Karpas-422 (cell line): ENCODE measurements at regions not wholly inside any gene's neighbourhood (a gene's known extent, or its start where the extent isn't known, plus 50 kb on each side); places are given as distances from the start of the nearest gene placed in this dataset.

Experiments used
- DNase-seq: peaks from one replicate; pipeline ENCODE4 v3.0.0-alpha.2; 2015
- H2AFZ ChIP-seq: fragments of 200-600 bp; sonication (generic); 2 replicates; pipeline ENCODE4 v1.6.1; 2014; ENCODE audit warnings: antibody characterized with exemption, low read length, mixed read lengths
- H3K27ac ChIP-seq: fragments of 200-600 bp; sonication (generic); 2 replicates; pipeline ENCODE4 v1.5.1; 2014; ENCODE audit warnings: mild to moderate bottlenecking, low read length, moderate library complexity
- H3K27me3 ChIP-seq: fragments of 200-600 bp; sonication (generic); 2 replicates; pipeline ENCODE4 v1.6.1; 2014; ENCODE audit warnings: low read length, mixed read lengths
- H3K36me3 ChIP-seq: fragments of 200-600 bp; sonication (generic); 2 replicates; pipeline ENCODE4 v1.6.1; 2014; ENCODE audit warnings: low read length, mixed read lengths; ENCODE audit not compliant: insufficient read depth
- H3K4me1 ChIP-seq: fragments of 200-600 bp; sonication (generic); 2 replicates; pipeline ENCODE4 v1.6.1; 2014; ENCODE audit warnings: mild to moderate bottlenecking, low read length, mixed read lengths
- H3K4me2 ChIP-seq: fragments of 200-600 bp; sonication (generic); 2 replicates; pipeline ENCODE4 v1.6.1; 2014; ENCODE audit warnings: low read length, low read depth, mild to moderate bottlenecking; ENCODE audit not compliant: poor library complexity, severe bottlenecking
- H3K4me3 ChIP-seq: fragments of 200-600 bp; sonication (generic); 2 replicates; pipeline ENCODE4 v1.5.1; 2014; ENCODE audit warnings: mild to moderate bottlenecking, antibody characterized with exemption, low read length, mixed read lengths
- H3K79me2 ChIP-seq: fragments of 200-600 bp; sonication (generic); 2 replicates; pipeline ENCODE4 v1.6.1; 2014; ENCODE audit warnings: mild to moderate bottlenecking, low read length, mixed read lengths
- H3K9ac ChIP-seq: fragments of 200-600 bp; sonication (generic); 2 replicates; pipeline ENCODE4 v1.6.0; 2014; ENCODE audit warnings: low read length
- H3K9me2 ChIP-seq: fragments of 200-600 bp; sonication (generic), shearing (Covaris generic); replicated peaks from 2 replicates; pipeline ENCODE4 v1.6.0; 2014; ENCODE audit warnings: mild to moderate bottlenecking, low read length, moderate library complexity; ENCODE audit not compliant: insufficient read depth
- H3K9me3 ChIP-seq: fragments of 300-700, 200-600 bp; sonication (generic); 2 replicates; pipeline ENCODE4 v1.6.1; 2014; ENCODE audit warnings: low read length, mixed read lengths
- H4K20me1 ChIP-seq: fragments of 200-600 bp; sonication (generic); 2 replicates; pipeline ENCODE4 v1.6.1; 2014; ENCODE audit warnings: mild to moderate bottlenecking, antibody characterized with exemption, low read length, low read depth; ENCODE audit not compliant: insufficient read depth

GRCh38 chr11:113578033-113578380 is 102.8 kb upstream of the DRD2 start:
- peaks cover 20% of the 10 kb centered on the region for H3K4me1 ChIP-seq
- DNase-seq, result no peak
- H3K79me2 ChIP-seq, result no peaks in the 10 kb centered on the region
- H3K36me3 ChIP-seq, result no peaks in the 10 kb centered on the region
- H3K27ac ChIP-seq, result no peak overlapping the region
- peak overlapping the region; percentile 36; the same call in 1 of the 2 replicates for H3K4me3 ChIP-seq
- no peaks in the 10 kb centered on the region for H3K9me3 ChIP-seq
- H3K9me2 ChIP-seq, result no peaks in the 10 kb centered on the region
- H4K20me1 ChIP-seq, result no peaks in the 10 kb centered on the region
- no peaks in the 10 kb centered on the region for H3K27me3 ChIP-seq
- peak overlapping the region; percentile 33 for H3K9ac ChIP-seq
- peak overlapping the region; percentile 63 for H3K4me2 ChIP-seq
- peak overlapping the region; percentile 49; the same call in 1 of the 2 replicates for H2AFZ ChIP-seq

- H3K9ac ChIP-seq, result peak overlapping the region; percentile 33; the same call in 1 of the 2 replicates
- no peak overlapping the region; the same call in 1 of the 2 replicates for H2AFZ ChIP-seq
- H3K27me3 ChIP-seq, result no peaks in the 10 kb centered on the region
- peak; percentile 76 for DNase-seq
- no peaks in the 10 kb centered on the region for H3K36me3 ChIP-seq
- no peaks in the 10 kb centered on the region for H3K79me2 ChIP-seq
- no peaks in the 10 kb centered on the region for H3K9me3 ChIP-seq
- H4K20me1 ChIP-seq, result no peaks in the 10 kb centered on the region
- H3K27ac ChIP-seq, result no peak overlapping the region
- peaks cover 20% of the 10 kb centered on the region for H3K4me1 ChIP-seq
- no peaks in the 10 kb centered on the region for H3K9me2 ChIP-seq
- H3K4me2 ChIP-seq, result peak overlapping the region; percentile 63
- peak overlapping the region; percentile 36; the same call in 1 of the 2 replicates for H3K4me3 ChIP-seq
Observed at GRCh38 chr11:113577356-113578032, 102.3 kb upstream of the DRD2 start.

GRCh38 chr11:113574586-113574985 is 99.4 kb upstream of the DRD2 start:
- no peak overlapping the region for H3K4me3 ChIP-seq
- no peak overlapping the region for H3K27ac ChIP-seq
- no peaks in the 10 kb centered on the region for H3K9me3 ChIP-seq
- no peaks in the 10 kb centered on the region for H3K79me2 ChIP-seq
- no peaks in the 10 kb centered on the region for H3K27me3 ChIP-seq
- no peak overlapping the region for H2AFZ ChIP-seq
- H3K9me2 ChIP-seq, result no peaks in the 10 kb centered on the region
- peaks cover 28% of the 10 kb centered on the region for H3K4me1 ChIP-seq
- no peak overlapping the region for H3K4me2 ChIP-seq
- no peak overlapping the region for H3K9ac ChIP-seq
- DNase-seq, result no peak
- no peaks in the 10 kb centered on the region for H3K36me3 ChIP-seq
- no peaks in the 10 kb centered on the region for H4K20me1 ChIP-seq

GRCh38 chr11:113574171-113574570 is 99.0 kb upstream of the DRD2 start:
- no peak overlapping the region for H3K4me2 ChIP-seq
- no peak for DNase-seq
- H3K9ac ChIP-seq, result no peak overlapping the region

GRCh38 chr11:113572136-113572735 is 97.0 kb upstream of the DRD2 start:
- H3K79me2 ChIP-seq, result no peaks in the 10 kb centered on the region
- no peaks in the 10 kb centered on the region for H3K36me3 ChIP-seq

More at GRCh38 chr11:113574171-113574570, 99.0 kb upstream of the DRD2 start:
- H4K20me1 ChIP-seq, result no peaks in the 10 kb centered on the region
- H3K27ac ChIP-seq, result no peak overlapping the region
- peaks cover 32% of the 10 kb centered on the region for H3K4me1 ChIP-seq
- H3K9me3 ChIP-seq, result no peaks in the 10 kb centered on the region
- H3K27me3 ChIP-seq, result no peaks in the 10 kb centered on the region
- no peaks in the 10 kb centered on the region for H3K9me2 ChIP-seq
- H3K36me3 ChIP-seq, result no peaks in the 10 kb centered on the region
- H3K79me2 ChIP-seq, result no peaks in the 10 kb centered on the region
- no peak overlapping the region for H3K4me3 ChIP-seq
- no peak overlapping the region for H2AFZ ChIP-seq

GRCh38 chr11:113571531-113571930 is 96.3 kb upstream of the DRD2 start:
- no peak overlapping the region for H3K4me3 ChIP-seq
- H4K20me1 ChIP-seq, result no peaks in the 10 kb centered on the region
- H3K36me3 ChIP-seq, result no peaks in the 10 kb centered on the region
- H3K27me3 ChIP-seq, result no peaks in the 10 kb centered on the region
- DNase-seq, result no peak
- H2AFZ ChIP-seq, result no peak overlapping the region
- H3K27ac ChIP-seq, result no peak overlapping the region
- H3K4me2 ChIP-seq, result no peak overlapping the region
- no peaks in the 10 kb centered on the region for H3K9me3 ChIP-seq
- peaks cover 26% of the 10 kb centered on the region for H3K4me1 ChIP-seq
- no peaks in the 10 kb centered on the region for H3K79me2 ChIP-seq
- no peak overlapping the region for H3K9ac ChIP-seq
- H3K9me2 ChIP-seq, result no peaks in the 10 kb centered on the region

More at GRCh38 chr11:113572136-113572735, 97.0 kb upstream of the DRD2 start:
- no peaks in the 10 kb centered on the region for H4K20me1 ChIP-seq
- no peak overlapping the region for H3K4me3 ChIP-seq
- peaks cover 28% of the 10 kb centered on the region for H3K4me1 ChIP-seq
- H3K9me3 ChIP-seq, result no peaks in the 10 kb centered on the region
- DNase-seq, result no peak
- no peaks in the 10 kb centered on the region for H3K27me3 ChIP-seq
- H3K9me2 ChIP-seq, result no peaks in the 10 kb centered on the region
- no peak overlapping the region for H3K4me2 ChIP-seq
- H2AFZ ChIP-seq, result no peak overlapping the region
- H3K27ac ChIP-seq, result no peak overlapping the region
- H3K9ac ChIP-seq, result no peak overlapping the region

- H3K9ac ChIP-seq, result no peak overlapping the region
- no peaks in the 10 kb centered on the region for H3K36me3 ChIP-seq
- H3K9me3 ChIP-seq, result no peaks in the 10 kb centered on the region
- no peak overlapping the region for H3K4me2 ChIP-seq
- no peaks in the 10 kb centered on the region for H3K79me2 ChIP-seq
- H3K27me3 ChIP-seq, result no peaks in the 10 kb centered on the region
- H3K9me2 ChIP-seq, result no peaks in the 10 kb centered on the region
- no peaks in the 10 kb centered on the region for H4K20me1 ChIP-seq
- no peak for DNase-seq
- H3K27ac ChIP-seq, result no peak overlapping the region
- H3K4me3 ChIP-seq, result no peak overlapping the region
- H3K4me1 ChIP-seq, result peaks cover 29% of the 10 kb centered on the region
- peak overlapping the region; percentile 56; the same call in 1 of the 2 replicates for H2AFZ ChIP-seq
Observed at GRCh38 chr11:113570906-113571305, 95.7 kb upstream of the DRD2 start.

GRCh38 chr11:113569391-113569790 is 94.2 kb upstream of the DRD2 start:
- H3K27me3 ChIP-seq, result no peaks in the 10 kb centered on the region
- no peaks in the 10 kb centered on the region for H3K36me3 ChIP-seq
- no peaks in the 10 kb centered on the region for H3K9me2 ChIP-seq
- no peak overlapping the region for H3K27ac ChIP-seq
- no peak overlapping the region for H3K9ac ChIP-seq
- H4K20me1 ChIP-seq, result no peaks in the 10 kb centered on the region
- no peak overlapping the region for H3K4me2 ChIP-seq
- peak; percentile 2 for DNase-seq
- H3K4me3 ChIP-seq, result no peak overlapping the region
- H3K79me2 ChIP-seq, result no peaks in the 10 kb centered on the region
- H3K9me3 ChIP-seq, result no peaks in the 10 kb centered on the region
- 0 out of 2 replicates have a peak overlapping the region, but pooled peaks have one; percentile 50 for H2AFZ ChIP-seq
- H3K4me1 ChIP-seq, result peaks cover 44% of the 10 kb centered on the region
